C4-2B (cell line): ENCODE measurements at regions not wholly inside any gene's neighbourhood (a gene's known extent, or its start where the extent isn't known, plus 50 kb on each side); places are given as distances from the start of the nearest gene placed in this dataset.

Experiments
- CTCF ChIP-seq: fragments of 450-650 bp; conservative IDR thresholded peaks from 2 replicates; pipeline ENCODE4 v1.5.1; 2017; ENCODE audit warnings: mild to moderate bottlenecking
- ZFX ChIP-seq: fragments of 450-650 bp; IDR thresholded peaks from 2 replicates; pipeline ENCODE4 v1.6.1; 2017

- TF ChIP-seq CTCF, result no peak
- TF ChIP-seq ZFX, result no peak
Observed at GRCh38 chr22:47285981-47286380, 523.5 kb downstream of the TBC1D22A start.
